GM12892 (cell line): ENCODE measurements at regions not wholly inside any gene's neighbourhood (a gene's known extent, or its start where the extent isn't known, plus 50 kb on each side); places are given as distances from the start of the nearest gene placed in this dataset.

Experiments
- DNase-seq: peaks from one replicate; pipeline ENCODE4 v3.0.0; 2011; ENCODE audit not compliant: insufficient read length
- FAIRE-seq: peaks from 2 replicates; lab custom pipeline; 2011; peaks lifted over from hg19 to GRCh38; lab: Jason Lieb, UNC
- POLR2A ChIP-seq: IDR thresholded peaks from 2 replicates; pipeline ENCODE4 v1.6.1; 2011; ENCODE audit warnings: low read depth, low read length, control low read depth
- POLR2AphosphoS5 ChIP-seq: IDR thresholded peaks from 2 replicates; pipeline ENCODE4 v1.6.1; 2011; ENCODE audit warnings: low read depth, low read length, control low read depth
- TAF1 ChIP-seq: IDR thresholded peaks from 2 replicates; pipeline ENCODE4 v1.6.1; 2011; ENCODE audit warnings: low read depth, mild to moderate bottlenecking, control low read depth, low read length, borderline replicate concordance

- DNase-seq, result no peak
- TF ChIP-seq POLR2A, result no peak
- no peak for TF ChIP-seq POLR2AphosphoS5
- no peak for TF ChIP-seq TAF1
- no peak for FAIRE-seq
These were observed 1068.0 kb downstream of the MAT2B start for GRCh38 chr5:164573397-164573796.

DNA sequence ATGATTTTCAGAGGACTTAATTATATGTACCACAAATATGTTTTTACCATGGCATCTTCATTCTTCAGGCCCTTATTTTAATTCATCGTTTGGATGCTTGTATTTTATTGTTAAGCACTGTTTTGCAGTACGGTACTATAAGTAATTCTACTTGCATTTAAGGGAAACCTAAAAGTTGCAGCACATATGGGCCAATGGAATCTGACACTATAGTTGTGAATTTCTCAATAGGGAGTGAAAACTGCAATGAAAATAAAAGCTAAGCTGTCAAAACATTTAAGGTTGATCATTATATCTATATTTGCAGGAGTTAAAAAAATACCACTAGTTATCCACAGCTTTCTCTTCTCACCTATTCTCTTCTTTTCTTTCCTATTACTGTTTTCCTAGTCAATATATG, 1071.8 kb downstream of the MAT2B start:
- TF ChIP-seq TAF1, result no peak
- FAIRE-seq (no peak), DNase-seq (no peak)

DNA sequence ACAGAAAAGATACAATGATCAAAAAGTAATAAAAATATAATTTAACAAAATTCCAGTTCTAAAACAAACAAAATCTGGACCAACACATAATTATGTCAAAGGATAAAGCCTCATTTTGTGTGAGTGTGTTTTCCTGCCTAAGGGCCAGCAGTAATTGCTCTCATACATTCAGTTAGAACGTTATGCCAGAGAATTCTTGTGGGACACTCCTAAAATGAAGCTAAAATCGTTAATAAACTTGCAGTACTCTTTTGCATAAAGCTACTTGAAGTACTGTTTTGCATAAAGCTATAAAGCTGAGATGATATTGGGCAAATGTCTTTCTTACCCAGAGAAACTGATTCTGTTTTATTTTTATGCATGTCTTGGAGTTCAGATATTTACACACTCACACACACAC, 1072.3 kb downstream of the MAT2B start:
- TF ChIP-seq POLR2AphosphoS5 (no peak), POLR2A (no peak), TAF1 (no peak)
- DNase-seq (no peak), FAIRE-seq (no peak)

DNA sequence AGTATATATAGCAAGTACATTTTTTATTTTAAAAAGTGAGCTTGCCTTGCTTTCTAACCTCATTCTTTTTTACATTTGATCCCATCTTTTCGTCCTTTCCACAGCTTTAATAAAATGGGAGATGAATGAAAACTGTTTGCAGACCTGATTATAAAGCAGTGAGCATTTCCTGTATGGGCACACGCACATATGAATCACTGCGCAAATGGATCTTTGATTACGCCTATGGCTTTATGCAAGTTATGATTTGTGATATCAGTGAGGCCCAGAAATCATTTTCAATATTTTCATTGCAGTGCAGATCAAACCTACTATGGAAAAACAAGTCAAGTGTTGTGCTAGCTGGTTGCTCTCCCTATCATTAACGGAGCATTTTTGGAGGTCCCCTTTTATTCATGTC, 1073.0 kb downstream of the MAT2B start:
- DNase-seq (no peak), FAIRE-seq (no peak)
- TF ChIP-seq TAF1, result no peak
- no peak for TF ChIP-seq POLR2AphosphoS5
- TF ChIP-seq POLR2A, result no peak

DNA sequence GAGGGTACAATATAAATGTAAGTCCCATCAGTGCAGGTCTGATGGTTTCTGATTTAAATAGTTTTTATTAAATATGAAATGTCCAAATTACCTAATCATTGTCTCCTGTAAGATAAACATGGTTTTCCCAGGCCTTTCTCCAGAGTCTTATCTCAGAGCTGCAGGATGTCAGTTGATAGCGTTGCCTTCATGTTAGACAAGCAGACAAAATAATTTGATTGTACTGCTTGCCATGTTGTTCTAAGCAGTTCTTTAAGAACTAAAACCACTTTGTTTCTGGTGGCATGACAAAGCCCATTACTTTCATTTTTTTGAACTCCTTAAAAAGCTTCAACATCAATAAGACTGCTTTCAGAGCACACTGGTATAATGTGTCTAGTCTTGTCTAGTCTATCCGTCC, 1073.5 kb downstream of the MAT2B start:
- TF ChIP-seq POLR2A (no peak), POLR2AphosphoS5 (no peak), TAF1 (no peak)
- DNase-seq (no peak), FAIRE-seq (no peak)

DNA sequence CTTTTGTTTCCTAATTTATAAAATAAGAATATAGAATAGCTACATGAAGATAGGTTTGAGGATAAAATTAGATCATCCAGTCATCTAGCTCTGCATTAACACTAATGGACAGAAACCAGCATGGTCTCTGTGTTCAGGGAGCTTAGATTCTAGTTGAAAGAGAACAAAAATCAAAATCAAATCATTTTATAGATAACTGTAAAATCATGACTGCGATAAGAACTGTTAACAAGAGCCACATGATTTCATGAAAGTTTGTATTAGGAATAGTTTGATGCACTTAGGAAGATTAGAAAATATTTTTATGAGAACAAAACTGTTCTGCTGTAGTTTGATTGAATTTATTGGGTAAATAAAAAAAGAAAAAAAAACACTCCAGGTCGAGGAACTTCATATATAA, 1074.7 kb downstream of the MAT2B start:
- DNase-seq (no peak), FAIRE-seq (no peak)
- TF ChIP-seq POLR2AphosphoS5 (no peak), POLR2A (no peak), TAF1 (no peak)

DNA sequence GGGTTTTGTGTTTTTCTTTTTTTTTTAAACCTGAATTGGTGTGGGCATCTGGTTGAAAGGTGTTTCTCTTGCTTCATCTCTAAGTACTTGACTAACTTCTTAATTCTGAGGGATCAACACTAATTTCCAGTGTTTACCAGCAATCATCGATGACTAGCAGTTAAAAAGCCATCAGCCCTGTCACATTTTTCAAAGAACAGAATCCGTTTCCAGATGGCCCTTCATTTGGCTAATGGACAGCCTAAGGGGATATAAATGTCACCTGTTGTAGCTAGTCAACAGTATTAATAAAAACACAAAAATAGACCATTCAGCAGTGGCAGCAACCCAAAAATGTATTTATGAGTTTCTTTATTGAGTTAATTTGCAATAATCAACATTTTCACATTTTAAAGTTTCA, 1076.5 kb downstream of the MAT2B start:
- no peak for TF ChIP-seq TAF1
- no peak for TF ChIP-seq POLR2A
- no peak for TF ChIP-seq POLR2AphosphoS5
- no peak for FAIRE-seq
- DNase-seq, result no peak

GRCh38 chr5:164593982-164594381, 1088.6 kb downstream of the MAT2B start:
- FAIRE-seq, result no peak
- TF ChIP-seq TAF1, result no peak
- TF ChIP-seq POLR2AphosphoS5, result no peak
- no peak for TF ChIP-seq POLR2A

DNA sequence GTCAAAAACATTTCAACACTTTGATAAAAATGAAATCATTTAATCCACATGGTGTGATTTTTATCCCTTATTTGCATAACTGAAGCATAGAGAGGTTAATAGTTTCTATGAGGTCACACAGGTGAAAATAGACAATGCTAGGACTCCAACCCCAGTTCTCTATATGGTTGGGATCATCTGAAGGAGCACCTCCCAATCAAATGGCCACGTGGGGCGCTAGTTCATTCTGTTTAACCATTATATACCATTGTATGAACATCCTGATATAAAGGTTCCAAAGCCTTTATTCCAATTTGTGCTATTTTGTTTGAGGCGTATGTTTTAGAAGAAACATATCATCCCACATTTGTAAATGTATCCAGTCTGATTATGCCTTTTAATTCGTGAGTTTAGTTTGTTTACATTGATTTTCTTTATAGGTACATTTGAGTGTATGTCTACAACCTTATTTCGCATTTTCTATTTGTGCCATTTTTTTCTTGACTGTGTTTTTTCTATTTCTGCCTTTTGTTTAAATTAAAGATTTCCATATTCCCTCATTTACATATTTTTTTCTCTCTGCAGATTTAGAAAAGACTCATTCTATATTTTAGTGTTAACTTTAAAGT, 1092.0 kb downstream of the MAT2B start:
- no peak for TF ChIP-seq TAF1
- TF ChIP-seq POLR2A, result no peak
- TF ChIP-seq POLR2AphosphoS5, result no peak
- FAIRE-seq (no peak), DNase-seq (no peak)

More at GRCh38 chr5:164593982-164594381, 1088.6 kb downstream of the MAT2B start:
- no peak for DNase-seq

GRCh38 chr5:164600274-164600673, 1094.9 kb downstream of the MAT2B start:
- DNase-seq (no peak), FAIRE-seq (no peak)
- TF ChIP-seq POLR2AphosphoS5, result no peak
- TF ChIP-seq POLR2A, result no peak
- TF ChIP-seq TAF1, result no peak

DNA sequence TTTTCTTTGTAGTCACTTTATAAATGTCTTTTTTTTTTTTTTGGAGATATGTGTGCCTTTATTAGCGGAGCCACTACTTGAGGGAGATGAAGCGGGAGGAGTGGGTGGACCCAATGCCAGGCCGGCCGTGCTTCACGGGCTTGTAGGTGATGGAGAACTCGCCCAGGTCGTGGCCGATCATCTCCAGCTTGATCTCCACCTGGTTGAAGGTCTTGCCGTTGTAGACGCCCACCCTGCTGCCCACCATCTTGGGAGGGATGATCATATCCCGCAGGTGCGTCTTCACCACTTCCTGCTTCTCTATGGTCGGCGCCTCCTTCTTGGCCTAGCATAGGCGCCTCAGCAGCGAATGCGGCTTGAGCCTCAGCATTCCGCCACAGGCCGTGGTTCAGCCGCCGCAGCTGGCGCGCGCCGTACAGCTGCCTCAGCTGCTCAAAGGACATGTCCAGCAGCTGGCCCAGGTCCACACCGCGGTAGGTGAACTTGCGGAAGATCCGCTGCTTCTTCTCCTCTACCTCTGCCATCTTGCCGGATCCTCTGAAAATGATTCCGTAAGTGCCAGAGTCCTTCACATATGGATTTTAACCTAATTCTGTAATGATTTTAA, 1095.6 kb downstream of the MAT2B start:
- TF ChIP-seq POLR2A (no peak), TAF1 (no peak), POLR2AphosphoS5 (no peak)
- no peak for DNase-seq
- FAIRE-seq, result no peak

GRCh38 chr5:164608507-164608906, 1103.1 kb downstream of the MAT2B start:
- no peak for FAIRE-seq
- DNase-seq, result no peak
- TF ChIP-seq TAF1 (no peak), POLR2AphosphoS5 (no peak), POLR2A (no peak)

DNA sequence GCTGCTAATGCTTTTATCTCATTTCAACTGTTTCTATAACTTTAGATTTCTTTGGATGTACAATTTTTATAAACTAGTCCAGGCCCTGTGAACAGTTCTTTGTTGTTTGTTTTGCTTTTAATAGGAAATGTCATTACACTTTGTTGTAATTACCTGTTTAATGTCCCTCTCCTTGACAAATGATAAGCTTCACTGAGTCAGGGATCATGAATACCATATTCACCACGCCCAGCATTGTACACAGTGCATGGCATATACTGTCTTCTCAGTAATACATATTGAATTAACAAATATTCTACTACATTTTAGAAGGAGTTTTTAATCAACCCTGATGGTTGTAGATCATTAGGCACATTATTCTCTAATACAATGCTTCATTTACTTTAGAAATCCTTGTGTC, 1105.0 kb downstream of the MAT2B start:
- no peak for FAIRE-seq
- DNase-seq, result no peak
- TF ChIP-seq TAF1 (no peak), POLR2AphosphoS5 (no peak), POLR2A (no peak)
